HepG2 (cell line): ENCODE measurements at regions not wholly inside any gene's neighbourhood (a gene's known extent, or its start where the extent isn't known, plus 50 kb on each side); places are given as distances from the start of the nearest gene placed in this dataset.

Source experiments
- ATAC-seq: fragments of 200-7000 bp; cut with Tn5 transposase; 3 replicates; pipeline ENCODE4 v1.9.1; 2020; ENCODE audit warnings: mild to moderate bottlenecking, moderate library complexity
- BruUV-seq: library from RNA; stranded (reverse); fragments of 400-500 nt; replicated peaks from 2 replicates; lab custom pipeline; 2021; lab: Mats Ljungman, UMichigan
- CTCF ChIA-PET: fragments of 300-600 bp; formaldehyde crosslinking; extraction: SDS; loops from one replicate; lab custom pipeline; 2021; ENCODE audit warnings: low total read pairs, inconsistent platforms, low intra/inter-chr PET ratio; lab: Yijun Ruan, JAX
- POLR2A ChIA-PET: fragments of 350-600 bp; sonication (Branson Sonifier 250); formaldehyde crosslinking; loops from one replicate; lab custom pipeline; 2020; ENCODE audit warnings: antibody characterized with exemption, inconsistent platforms; lab: Yijun Ruan, JAX
- DNase-seq: peaks from one replicate; pipeline ENCODE4 v3.0.0-alpha.2; 2015; ENCODE audit warnings: low spot score
- FAIRE-seq: peaks from 3 replicates; lab custom pipeline; 2011; peaks lifted over from hg19 to GRCh38; lab: Jason Lieb, UNC
- H2AFZ ChIP-seq: one replicate; pipeline ENCODE4 v1.6.1; 2011; ENCODE audit warnings: low read length, inconsistent platforms
- H3K27ac ChIP-seq: fragments of 300-600 bp; 3 replicates; pipeline ENCODE4 v1.8.0; 2011; ENCODE audit warnings: mixed run types, mild to moderate bottlenecking, mixed read lengths, low read length, inconsistent platforms; ENCODE audit not compliant: insufficient read depth; ENCODE audit errors: extremely low read length
- H3K27me3 ChIP-seq, 2 experiments: fragments of 200-600 bp in 1 of 2; 2 replicates in 1 of 2; 3 replicates in 1 of 2; pipeline versions ENCODE4 v1.6.0 to v1.8.0; 2011; ENCODE audit warnings: low read length in 2 of 2, mild to moderate bottlenecking in 2 of 2, moderate library complexity in 2 of 2, inconsistent platforms in 1 of 2; ENCODE audit not compliant: insufficient read depth in 2 of 2, control insufficient read depth in 1 of 2
- H3K36me3 ChIP-seq, 2 experiments: fragments of 200-600 bp in 1 of 2; replicated peaks in 1 of 2; 2 replicates in 1 of 2; 3 replicates in 1 of 2; pipeline versions ENCODE4 v1.5.1 to v1.8.0; 2011; ENCODE audit warnings: low read length in 2 of 2, inconsistent platforms in 1 of 2; ENCODE audit not compliant: insufficient read depth in 2 of 2, control insufficient read depth in 1 of 2
- H3K4me1 ChIP-seq: 2 replicates; pipeline ENCODE4 v1.5.1; 2012; ENCODE audit warnings: low read length, inconsistent platforms; ENCODE audit not compliant: insufficient read depth
- H3K4me2 ChIP-seq: 2 replicates; pipeline ENCODE4 v1.6.0; 2011; ENCODE audit warnings: low read depth, low read length, inconsistent platforms
- H3K4me3 ChIP-seq, 3 experiments: fragments of 200-600 bp in 1 of 3; sonication (generic), shearing (Covaris generic) in 1 of 3; replicated peaks in 1 of 3; 2 replicates each; pipeline ENCODE4 v1.5.1; 2011 to 2016; ENCODE audit warnings: low read length in 3 of 3, inconsistent platforms in 2 of 3, low read depth in 2 of 3, mild to moderate bottlenecking in 2 of 3, control low read depth in 1 of 3, mixed read lengths in 1 of 3; ENCODE audit not compliant: insufficient read depth in 1 of 3
- H3K79me2 ChIP-seq: one replicate; pipeline ENCODE4 v1.6.1; 2011; ENCODE audit warnings: low read length, inconsistent platforms; ENCODE audit not compliant: insufficient read depth
- H3K9ac ChIP-seq: 2 replicates; pipeline ENCODE4 v1.6.0; 2011; ENCODE audit warnings: mild to moderate bottlenecking, low read depth, low read length, inconsistent platforms; ENCODE audit not compliant: insufficient read depth
- H3K9me3 ChIP-seq: 2 replicates; pipeline ENCODE4 v1.5.1; 2012; ENCODE audit warnings: mild to moderate bottlenecking, low read length
- H4K20me1 ChIP-seq: 2 replicates; pipeline ENCODE4 v1.6.0; 2011; ENCODE audit warnings: inconsistent platforms, mild to moderate bottlenecking, low read length, moderate library complexity; ENCODE audit not compliant: insufficient read depth
- ELF4 ChIP-seq: sonication (generic); formaldehyde crosslinking; IDR thresholded peaks from 2 replicates; pipeline ENCODE4 v1.5.0; 2020; ENCODE audit warnings: missing genetic modification reagents, mild to moderate bottlenecking, moderate library complexity, borderline replicate concordance
- ERF ChIP-seq: IDR thresholded peaks from 2 replicates; pipeline ENCODE4 v1.6.1; 2018; ENCODE audit warnings: missing biosample characterization, missing genetic modification reagents
- ETV6 ChIP-seq: sonication (generic); formaldehyde crosslinking; conservative IDR thresholded peaks from 2 replicates; pipeline ENCODE4 v1.4.0; 2020; ENCODE audit warnings: missing genetic modification reagents
- GLI4 ChIP-seq: sonication (generic); formaldehyde crosslinking; IDR thresholded peaks from 2 replicates; pipeline ENCODE4 v1.5.1; 2020; ENCODE audit warnings: missing genetic modification reagents, mild to moderate bottlenecking, moderate library complexity, borderline replicate concordance
- IRX3 ChIP-seq: sonication (generic); formaldehyde crosslinking; IDR thresholded peaks from 2 replicates; pipeline ENCODE4 v1.8.1; 2023; ENCODE audit warnings: mild to moderate bottlenecking, low read depth, missing genetic modification reagents, borderline replicate concordance
- JUN ChIP-seq: sonication (generic); formaldehyde crosslinking; IDR thresholded peaks from 2 replicates; pipeline ENCODE4 v1.4.0; 2020; ENCODE audit warnings: mild to moderate bottlenecking, missing genetic modification reagents
- POLR2G ChIP-seq: fragments of 200-400 bp; formaldehyde crosslinking; IDR thresholded peaks from 2 replicates; pipeline ENCODE4 v1.6.1; 2018; ENCODE audit warnings: mild to moderate bottlenecking, low read depth, low read length, moderate library complexity
- SRY ChIP-seq: sonication (generic); formaldehyde crosslinking; IDR thresholded peaks from 2 replicates; pipeline ENCODE4 v1.8.0; 2022; ENCODE audit warnings: mild to moderate bottlenecking, missing genetic modification reagents
- ZNF12 ChIP-seq: sonication (generic); formaldehyde crosslinking; IDR thresholded peaks from 2 replicates; pipeline ENCODE4 v1.5.0; 2020; ENCODE audit warnings: missing genetic modification reagents
- ZNF121 ChIP-seq: sonication (generic); formaldehyde crosslinking; IDR thresholded peaks from 2 replicates; pipeline ENCODE4 v1.5.0; 2020; ENCODE audit warnings: mild to moderate bottlenecking, missing genetic modification reagents
- ZNF282 ChIP-seq: fragments of 450-650 bp; IDR thresholded peaks from 2 replicates; pipeline ENCODE4 v1.6.1; 2018; ENCODE audit not compliant: partially characterized antibody
- ZSCAN20 ChIP-seq: sonication (generic); formaldehyde crosslinking; IDR thresholded peaks from 2 replicates; pipeline ENCODE4 v1.4.0; 2020; ENCODE audit warnings: missing genetic modification reagents, mild to moderate bottlenecking, borderline replicate concordance
- WGBS: methylation state at CpG from one replicate; pipeline ENCODE4 v1.1.6; 2017; ENCODE audit warnings: low lambda C conversion rate; 5-methylcytosine and 5-hydroxymethylcytosine counted together
- in situ Hi-C: cut with HindIII; loops from 2 replicates; pipeline ENCODE4 v1.10.0; 2017; ENCODE audit warnings: low pct_unique_long_range_greater_than_20kb; ENCODE audit not compliant: extremely low pct_ligation_motif_present
- intact Hi-C: fragments of 100-400 bp; cut with micrococcal nuclease; formaldehyde crosslinking; loops from one replicate; pipeline ENCODE4 v1.10.0; 2022; ENCODE audit not compliant: unreplicated experiment
- TF ChIP-seq, protein P1 (sequence below): sonication (generic); formaldehyde crosslinking; conservative IDR thresholded peaks from 2 replicates; pipeline ENCODE4 v1.4.0; 2020; ENCODE audit warnings: missing genetic modification reagents
- TF ChIP-seq, protein P2 (sequence below): sonication (generic); formaldehyde crosslinking; IDR thresholded peaks from 2 replicates; pipeline ENCODE4 v1.5.1; 2020; ENCODE audit warnings: missing genetic modification reagents, mild to moderate bottlenecking, borderline replicate concordance
- TF ChIP-seq, protein P3 (sequence below): sonication (generic); formaldehyde crosslinking; IDR thresholded peaks from 2 replicates; pipeline ENCODE4 v1.8.1; 2023; ENCODE audit warnings: missing genetic modification reagents, inconsistent platforms, borderline replicate concordance

DNA sequence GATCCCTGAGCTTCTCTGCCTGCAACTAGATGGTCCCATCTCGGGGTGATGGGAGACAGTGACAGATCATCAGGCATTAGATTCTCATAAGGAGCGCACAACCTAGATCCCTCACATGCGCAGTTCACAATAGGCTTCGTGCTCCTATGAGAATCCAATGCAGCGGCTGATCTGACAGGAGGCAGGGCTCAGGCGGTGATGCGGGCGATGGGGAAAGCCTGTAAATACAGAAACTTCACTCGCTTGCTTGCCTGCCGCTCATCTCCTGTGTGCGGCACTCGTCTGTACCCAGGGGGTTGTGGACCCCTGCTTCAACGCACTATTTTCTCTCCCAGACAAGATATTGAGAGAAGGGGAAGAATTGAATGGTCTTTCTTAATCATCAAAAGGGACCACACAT, 473.9 kb downstream of the ZNF536 start:
- Histone ChIP-seq H3K9me3 (peaks cover 46% of the 10 kb centered on the region), H3K9ac (no peak overlapping the region), H3K4me1 (no peaks in the 10 kb centered on the region), H2AFZ (no peak overlapping the region), H3K36me3 (no peaks in the 10 kb centered on the region), H4K20me1 (no peaks in the 10 kb centered on the region), H3K4me3 (no peak overlapping the region), H3K79me2 (no peaks in the 10 kb centered on the region)
- intact Hi-C loops (no loop called here), in situ Hi-C loops (no loop called here)
- no peak for FAIRE-seq
- CTCF ChIA-PET: no interaction called here
- no peak for ATAC-seq
- BruUV-seq: no TSS peak
- DNase-seq: no peak
- POLR2A ChIA-PET: no interaction called here
- WGBS: 54% methylated on average over 13 of the region's 13 CpGs
- TF ChIP-seq ZNF282 (no peak), IRX3 (no peak)
- TF ChIP-seq, protein P1, sequence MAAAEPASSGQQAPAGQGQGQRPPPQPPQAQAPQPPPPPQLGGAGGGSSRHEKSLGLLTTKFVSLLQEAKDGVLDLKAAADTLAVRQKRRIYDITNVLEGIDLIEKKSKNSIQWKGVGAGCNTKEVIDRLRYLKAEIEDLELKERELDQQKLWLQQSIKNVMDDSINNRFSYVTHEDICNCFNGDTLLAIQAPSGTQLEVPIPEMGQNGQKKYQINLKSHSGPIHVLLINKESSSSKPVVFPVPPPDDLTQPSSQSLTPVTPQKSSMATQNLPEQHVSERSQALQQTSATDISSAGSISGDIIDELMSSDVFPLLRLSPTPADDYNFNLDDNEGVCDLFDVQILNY: no peak
- TF ChIP-seq, protein P2, sequence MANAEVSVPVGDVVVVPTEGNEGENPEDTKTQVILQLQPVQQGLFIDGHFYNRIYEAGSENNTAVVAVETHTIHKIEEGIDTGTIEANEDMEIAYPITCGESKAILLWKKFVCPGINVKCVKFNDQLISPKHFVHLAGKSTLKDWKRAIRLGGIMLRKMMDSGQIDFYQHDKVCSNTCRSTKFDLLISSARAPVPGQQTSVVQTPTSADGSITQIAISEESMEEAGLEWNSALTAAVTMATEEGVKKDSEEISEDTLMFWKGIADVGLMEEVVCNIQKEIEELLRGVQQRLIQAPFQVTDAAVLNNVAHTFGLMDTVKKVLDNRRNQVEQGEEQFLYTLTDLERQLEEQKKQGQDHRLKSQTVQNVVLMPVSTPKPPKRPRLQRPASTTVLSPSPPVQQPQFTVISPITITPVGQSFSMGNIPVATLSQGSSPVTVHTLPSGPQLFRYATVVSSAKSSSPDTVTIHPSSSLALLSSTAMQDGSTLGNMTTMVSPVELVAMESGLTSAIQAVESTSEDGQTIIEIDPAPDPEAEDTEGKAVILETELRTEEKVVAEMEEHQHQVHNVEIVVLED (CRISPR knock-in tag): no peak
- TF ChIP-seq, all 625 proteins: peak for 0
- Histone ChIP-seq H3K27me3 (no peaks in the 10 kb centered on the region), H3K27ac (no peak overlapping the region), H3K4me2 (no peak overlapping the region)

DNA sequence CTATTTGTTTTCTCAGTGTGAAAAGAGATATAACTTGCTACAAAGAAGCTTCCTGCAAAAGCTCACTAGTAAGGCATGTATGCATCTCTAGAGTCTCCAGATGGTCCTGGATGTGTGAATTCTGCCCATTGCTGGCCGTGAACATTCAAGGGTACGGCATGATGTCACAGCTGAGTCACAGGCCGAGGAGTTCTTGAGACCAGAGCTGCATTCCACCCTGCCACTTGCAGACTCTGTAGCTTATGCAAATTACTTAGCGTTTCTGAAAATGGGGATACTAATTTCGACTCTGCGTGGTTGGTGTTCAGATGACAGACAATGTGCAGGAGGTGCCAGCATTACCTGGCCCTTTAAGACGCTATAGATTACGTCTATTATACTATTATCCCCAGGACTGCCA, 470.7 kb downstream of the ZNF536 start:
- TF ChIP-seq ETV6 (CRISPR knock-in tag) (no peak), ELF4 (no peak), SRY (CRISPR knock-in tag) (no peak), ERF (CRISPR knock-in tag) (no peak), POLR2G (no peak), JUN (CRISPR knock-in tag) (no peak), ZNF12 (CRISPR knock-in tag) (no peak), GLI4 (CRISPR knock-in tag) (no peak), ZNF121 (CRISPR knock-in tag) (no peak), ZSCAN20 (CRISPR knock-in tag) (no peak)
- TF ChIP-seq, protein P3, sequence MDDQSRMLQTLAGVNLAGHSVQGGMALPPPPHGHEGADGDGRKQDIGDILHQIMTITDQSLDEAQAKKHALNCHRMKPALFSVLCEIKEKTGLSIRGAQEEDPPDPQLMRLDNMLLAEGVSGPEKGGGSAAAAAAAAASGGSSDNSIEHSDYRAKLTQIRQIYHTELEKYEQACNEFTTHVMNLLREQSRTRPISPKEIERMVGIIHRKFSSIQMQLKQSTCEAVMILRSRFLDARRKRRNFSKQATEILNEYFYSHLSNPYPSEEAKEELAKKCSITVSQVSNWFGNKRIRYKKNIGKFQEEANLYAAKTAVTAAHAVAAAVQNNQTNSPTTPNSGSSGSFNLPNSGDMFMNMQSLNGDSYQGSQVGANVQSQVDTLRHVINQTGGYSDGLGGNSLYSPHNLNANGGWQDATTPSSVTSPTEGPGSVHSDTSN (CRISPR knock-in tag): no peak
- Histone ChIP-seq H3K36me3 (no peaks in the 10 kb centered on the region), H3K9me3 (peaks cover 34% of the 10 kb centered on the region), H3K27ac (no peak overlapping the region), H3K9ac (no peak overlapping the region), H2AFZ (no peak overlapping the region), H3K27me3 (no peaks in the 10 kb centered on the region), H3K79me2 (no peaks in the 10 kb centered on the region), H4K20me1 (no peaks in the 10 kb centered on the region), H3K4me2 (no peak overlapping the region), H3K4me3 (no peak overlapping the region), H3K4me1 (no peaks in the 10 kb centered on the region)
- no TSS peak for BruUV-seq
- ChIA-PET POLR2A (no interaction called here), CTCF (no interaction called here)
- FAIRE-seq (no peak), ATAC-seq (no peak), DNase-seq (no peak)
- in situ Hi-C loops (no loop called here), intact Hi-C loops (no loop called here)
- 28% methylated on average over 4 of the region's 8 CpGs for WGBS
